K562 (cell line): ENCODE measurements at regions not wholly inside any gene's neighbourhood (a gene's known extent, or its start where the extent isn't known, plus 50 kb on each side); places are given as distances from the start of the nearest gene placed in this dataset.

Source experiments
- CBFA2T3 ChIP-seq: fragments of 450-650 bp; IDR thresholded peaks from 2 replicates; pipeline ENCODE4 v1.6.1; 2017
- CBX2 ChIP-seq: fragments of 200-600 bp; sonication (generic); IDR thresholded peaks from one replicate; pipeline ENCODE4 v1.6.1; 2012; ENCODE audit warnings: mild to moderate bottlenecking, low read length, inconsistent platforms; ENCODE audit not compliant: insufficient read depth, poor library complexity, severe bottlenecking
- DACH1 ChIP-seq: fragments of 450-650 bp; IDR thresholded peaks from 2 replicates; pipeline ENCODE4 v1.6.1; 2018; ENCODE audit not compliant: partially characterized antibody
- EP300 ChIP-seq: IDR thresholded peaks from 2 replicates; pipeline ENCODE4 v1.6.1; 2012; ENCODE audit warnings: low read length, improper control_type of control experiment
- ESRRB ChIP-seq: fragments of 250-450 bp; sonication (Bioruptor Pico); IDR thresholded peaks from 2 replicates; pipeline ENCODE4 v1.5.0; 2020; ENCODE audit warnings: mild to moderate bottlenecking, moderate library complexity, borderline replicate concordance
- ETS2 ChIP-seq: IDR thresholded peaks from 2 replicates; pipeline ENCODE4 v1.6.1; 2016; ENCODE audit warnings: borderline replicate concordance, missing genetic modification characterization, mild to moderate bottlenecking, moderate library complexity, missing compliant biosample characterization; ENCODE audit not compliant: poor library complexity, severe bottlenecking
- HDAC3 ChIP-seq: fragments of 450-650 bp; IDR thresholded peaks from 2 replicates; pipeline ENCODE4 v1.6.1; 2018; ENCODE audit warnings: borderline replicate concordance, mild to moderate bottlenecking, moderate library complexity; ENCODE audit not compliant: partially characterized antibody
- HNRNPH1 ChIP-seq: fragments of 200-400 bp; formaldehyde crosslinking; optimal IDR thresholded peaks from 2 replicates; pipeline ENCODE3; 2017; ENCODE audit warnings: low read depth, mild to moderate bottlenecking, low read length, moderate library complexity
- KHSRP ChIP-seq: fragments of 450-650 bp; IDR thresholded peaks from 2 replicates; pipeline ENCODE4 v1.6.1; 2017
- NR4A1 ChIP-seq, 2 experiments: fragments of 250-450 bp in 1 of 2; fragments of 450-650 bp in 1 of 2; sonication (Bioruptor Pico) in 1 of 2; IDR thresholded peaks; 2 replicates each; pipeline versions ENCODE4 v1.4.0 to v1.6.1; 2016 to 2020; ENCODE audit warnings: mild to moderate bottlenecking in 2 of 2, missing compliant biosample characterization in 1 of 2, missing genetic modification characterization in 1 of 2, moderate library complexity in 1 of 2
- PHB ChIP-seq: fragments of 250-450 bp; sonication (Bioruptor Pico); IDR thresholded peaks from 2 replicates; pipeline ENCODE4 v1.5.0; 2021
- SAFB2 ChIP-seq: fragments of 200-400 bp; formaldehyde crosslinking; IDR thresholded peaks from 2 replicates; pipeline ENCODE4 v1.6.1; 2018; ENCODE audit warnings: borderline replicate concordance, low read length, low read depth, moderate library complexity; ENCODE audit not compliant: severe bottlenecking
- SNAPC5 ChIP-seq: fragments of 250-450 bp; sonication (Bioruptor Pico); IDR thresholded peaks from 2 replicates; pipeline ENCODE4 v1.8.0; 2021; ENCODE audit warnings: moderate library complexity, mild to moderate bottlenecking, inconsistent platforms
- TEAD4 ChIP-seq, 2 experiments: sonication (generic) in 1 of 2; formaldehyde crosslinking in 1 of 2; IDR thresholded peaks; 2 replicates each; pipeline versions ENCODE4 v1.6.1 to v1.8.0; 2012 to 2022; ENCODE audit warnings: borderline replicate concordance in 1 of 2, inconsistent platforms in 1 of 2, low read length in 1 of 2, mild to moderate bottlenecking in 1 of 2, missing genetic modification reagents in 1 of 2
- ZBTB8A ChIP-seq: fragments of 450-650 bp; IDR thresholded peaks from 2 replicates; pipeline ENCODE4 v1.6.1; 2018; ENCODE audit warnings: mild to moderate bottlenecking, moderate library complexity; ENCODE audit not compliant: partially characterized antibody
- ZNF511 ChIP-seq: sonication (generic); formaldehyde crosslinking; IDR thresholded peaks from 2 replicates; pipeline ENCODE4 v1.8.0; 2022; ENCODE audit warnings: mild to moderate bottlenecking, missing genetic modification reagents
- ZNF586 ChIP-seq: fragments of 450-650 bp; formaldehyde crosslinking; conservative IDR thresholded peaks from 2 replicates; pipeline ENCODE4 v1.4.0; 2020; ENCODE audit warnings: mild to moderate bottlenecking, moderate library complexity
- ZNF79 ChIP-seq: fragments of 250-450 bp; sonication (Bioruptor Pico); IDR thresholded peaks from 2 replicates; pipeline ENCODE4 v1.4.0; 2020; ENCODE audit warnings: low read depth, mild to moderate bottlenecking, moderate library complexity
- TF ChIP-seq, protein P1 (sequence below): fragments of 450-650 bp; IDR thresholded peaks from 2 replicates; pipeline ENCODE4 v1.6.1; 2016; ENCODE audit warnings: antibody characterized with exemption
- TF ChIP-seq, protein P2 (sequence below), 2 experiments: IDR thresholded peaks; 2 replicates each; pipeline ENCODE4 v1.6.1; 2011; ENCODE audit warnings: borderline replicate concordance in 1 of 2, control low read depth in 1 of 2, low read depth in 1 of 2, low read length in 1 of 2, mild to moderate bottlenecking in 1 of 2, mixed read lengths in 1 of 2, moderate library complexity in 1 of 2; ENCODE audit not compliant: insufficient read depth in 1 of 2, insufficient read length in 1 of 2, poor library complexity in 1 of 2, severe bottlenecking in 1 of 2; ENCODE audit errors: extremely low read depth in 1 of 2
- TF ChIP-seq, protein P3 (sequence below): fragments of 450-650 bp; formaldehyde crosslinking; IDR thresholded peaks from 2 replicates; pipeline ENCODE4 v1.4.0; 2022; ENCODE audit warnings: missing genetic modification characterization
- TF ChIP-seq, protein P4 (sequence below): fragments of 200-400 bp; formaldehyde crosslinking; IDR thresholded peaks from 2 replicates; pipeline ENCODE4 v1.6.1; 2017; ENCODE audit warnings: mild to moderate bottlenecking, low read depth, low read length, moderate library complexity

DNA sequence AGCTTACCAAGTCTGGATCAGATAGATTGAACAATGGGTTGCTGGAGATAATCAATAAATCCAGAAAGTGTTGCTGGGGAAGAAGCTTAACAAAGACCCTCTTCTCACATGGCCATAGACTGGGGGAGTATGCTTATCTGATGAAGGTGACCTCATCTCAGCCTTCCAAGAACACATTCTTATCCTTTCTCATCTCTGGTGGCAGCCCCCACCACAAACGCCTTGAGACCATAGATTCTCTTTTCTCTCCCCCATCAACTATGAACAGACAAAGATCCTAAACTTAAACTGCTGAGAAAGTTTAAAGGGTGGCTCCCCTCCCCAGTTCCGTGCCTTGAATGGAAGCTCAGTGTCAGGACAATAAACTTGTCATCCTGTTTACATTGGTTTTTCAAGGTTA lies 428.7 kb upstream of the TRIB2 start (continued):
- TF ChIP-seq SNAPC5 = no peak
- TF ChIP-seq CBFA2T3 = peak; percentile 84
- TF ChIP-seq DACH1 = no peak
- TF ChIP-seq, protein P1, sequence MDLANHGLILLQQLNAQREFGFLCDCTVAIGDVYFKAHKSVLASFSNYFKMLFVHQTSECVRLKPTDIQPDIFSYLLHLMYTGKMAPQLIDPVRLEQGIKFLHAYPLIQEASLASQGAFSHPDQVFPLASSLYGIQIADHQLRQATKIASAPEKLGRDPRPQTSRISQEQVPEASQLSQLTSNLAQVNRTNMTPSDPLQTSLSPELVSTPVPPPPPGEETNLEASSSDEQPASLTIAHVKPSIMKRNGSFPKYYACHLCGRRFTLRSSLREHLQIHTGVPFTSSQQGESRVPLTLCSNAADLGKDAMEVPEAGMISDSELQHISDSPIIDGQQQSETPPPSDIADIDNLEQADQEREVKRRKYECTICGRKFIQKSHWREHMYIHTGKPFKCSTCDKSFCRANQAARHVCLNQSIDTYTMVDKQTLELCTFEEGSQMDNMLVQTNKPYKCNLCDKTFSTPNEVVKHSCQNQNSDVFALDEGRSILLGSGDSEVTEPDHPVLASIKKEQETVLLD = peak; percentile 42; the same call in 1 of the 2 replicates
- no peak for TF ChIP-seq ZNF79
- peak; percentile 90 for TF ChIP-seq TEAD4 (IDR thresholded peaks at IDR 0.05; ENCODE audit: low read length)
- no peak for TF ChIP-seq TEAD4 (CRISPR knock-in tag; IDR thresholded peaks at IDR 0.05; ENCODE audit: borderline replicate concordance)
- TF ChIP-seq, protein P2, sequence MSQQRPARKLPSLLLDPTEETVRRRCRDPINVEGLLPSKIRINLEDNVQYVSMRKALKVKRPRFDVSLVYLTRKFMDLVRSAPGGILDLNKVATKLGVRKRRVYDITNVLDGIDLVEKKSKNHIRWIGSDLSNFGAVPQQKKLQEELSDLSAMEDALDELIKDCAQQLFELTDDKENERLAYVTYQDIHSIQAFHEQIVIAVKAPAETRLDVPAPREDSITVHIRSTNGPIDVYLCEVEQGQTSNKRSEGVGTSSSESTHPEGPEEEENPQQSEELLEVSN (IDR thresholded peaks at IDR 0.05; ENCODE audit: borderline replicate concordance in 1 of 2, extremely low read depth in 1 of 2, insufficient read depth in 1 of 2, insufficient read length in 1 of 2, low read depth in 1 of 2, low read length in 1 of 2, poor library complexity in 1 of 2, severe bottlenecking in 1 of 2) = no peak
- no peak for TF ChIP-seq PHB
- no peak for TF ChIP-seq SAFB2
- TF ChIP-seq EP300 = peak; percentile 89
- TF ChIP-seq KHSRP = no peak
- peak; percentile 66 for TF ChIP-seq HDAC3
- TF ChIP-seq ZNF511 (CRISPR knock-in tag) = no peak
- TF ChIP-seq ZBTB8A = no peak
- no peak for TF ChIP-seq CBX2
- TF ChIP-seq NR4A1 (CRISPR knock-in tag; IDR thresholded peaks at IDR 0.05) = 0 out of 2 replicates have a peak, but pooled peaks have one; percentile 60
- no peak for TF ChIP-seq NR4A1 (tag; IDR thresholded peaks at IDR 0.05)
- no peak for TF ChIP-seq ESRRB (CRISPR knock-in tag)
- no peak for TF ChIP-seq ETS2 (tag)
- no peak for TF ChIP-seq ZNF586 (CRISPR knock-in tag)
- no peak for TF ChIP-seq HNRNPH1
- TF ChIP-seq, protein P3, sequence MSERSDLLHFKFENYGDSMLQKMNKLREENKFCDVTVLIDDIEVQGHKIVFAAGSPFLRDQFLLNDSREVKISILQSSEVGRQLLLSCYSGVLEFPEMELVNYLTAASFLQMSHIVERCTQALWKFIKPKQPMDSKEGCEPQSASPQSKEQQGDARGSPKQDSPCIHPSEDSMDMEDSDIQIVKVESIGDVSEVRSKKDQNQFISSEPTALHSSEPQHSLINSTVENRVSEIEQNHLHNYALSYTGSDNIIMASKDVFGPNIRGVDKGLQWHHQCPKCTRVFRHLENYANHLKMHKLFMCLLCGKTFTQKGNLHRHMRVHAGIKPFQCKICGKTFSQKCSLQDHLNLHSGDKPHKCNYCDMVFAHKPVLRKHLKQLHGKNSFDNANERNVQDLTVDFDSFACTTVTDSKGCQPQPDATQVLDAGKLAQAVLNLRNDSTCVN = no peak
- TF ChIP-seq, protein P4, sequence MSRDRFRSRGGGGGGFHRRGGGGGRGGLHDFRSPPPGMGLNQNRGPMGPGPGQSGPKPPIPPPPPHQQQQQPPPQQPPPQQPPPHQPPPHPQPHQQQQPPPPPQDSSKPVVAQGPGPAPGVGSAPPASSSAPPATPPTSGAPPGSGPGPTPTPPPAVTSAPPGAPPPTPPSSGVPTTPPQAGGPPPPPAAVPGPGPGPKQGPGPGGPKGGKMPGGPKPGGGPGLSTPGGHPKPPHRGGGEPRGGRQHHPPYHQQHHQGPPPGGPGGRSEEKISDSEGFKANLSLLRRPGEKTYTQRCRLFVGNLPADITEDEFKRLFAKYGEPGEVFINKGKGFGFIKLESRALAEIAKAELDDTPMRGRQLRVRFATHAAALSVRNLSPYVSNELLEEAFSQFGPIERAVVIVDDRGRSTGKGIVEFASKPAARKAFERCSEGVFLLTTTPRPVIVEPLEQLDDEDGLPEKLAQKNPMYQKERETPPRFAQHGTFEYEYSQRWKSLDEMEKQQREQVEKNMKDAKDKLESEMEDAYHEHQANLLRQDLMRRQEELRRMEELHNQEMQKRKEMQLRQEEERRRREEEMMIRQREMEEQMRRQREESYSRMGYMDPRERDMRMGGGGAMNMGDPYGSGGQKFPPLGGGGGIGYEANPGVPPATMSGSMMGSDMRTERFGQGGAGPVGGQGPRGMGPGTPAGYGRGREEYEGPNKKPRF = no peak
